ENCODE measurements at regions not wholly inside any gene's neighbourhood (a gene's known extent, or its start where the extent isn't known, plus 50 kb on each side); places are given as distances from the start of the nearest gene placed in this dataset.

GRCh38 chr14:87149583-87150354 lies 843.2 kb downstream of the GALC start:
- TF ChIP-seq CTCF (IDR thresholded peaks at IDR 0.05) (no peak), EZH2phosphoT487 (IDR thresholded peaks at IDR 0.05) (peak; percentile 96), EZH2 (IDR thresholded peaks at IDR 0.05) (no peak)

Measured in neural progenitor cell (in vitro differentiated cells).